Retina (tissue), 1 donor: ENCODE measurements at regions not wholly inside any gene's neighbourhood (a gene's known extent, or its start where the extent isn't known, plus 50 kb on each side); places are given as distances from the start of the nearest gene placed in this dataset.
"Not testable (repeated sequence)": the region's sequence is repeated elsewhere in the genome, so short reads cannot be mapped to it uniquely, and the experiment has no call there.

Source experiments
- DNase-seq: peaks from one replicate; pipeline ENCODE4 v3.0.0-alpha.2; 2016

DNA sequence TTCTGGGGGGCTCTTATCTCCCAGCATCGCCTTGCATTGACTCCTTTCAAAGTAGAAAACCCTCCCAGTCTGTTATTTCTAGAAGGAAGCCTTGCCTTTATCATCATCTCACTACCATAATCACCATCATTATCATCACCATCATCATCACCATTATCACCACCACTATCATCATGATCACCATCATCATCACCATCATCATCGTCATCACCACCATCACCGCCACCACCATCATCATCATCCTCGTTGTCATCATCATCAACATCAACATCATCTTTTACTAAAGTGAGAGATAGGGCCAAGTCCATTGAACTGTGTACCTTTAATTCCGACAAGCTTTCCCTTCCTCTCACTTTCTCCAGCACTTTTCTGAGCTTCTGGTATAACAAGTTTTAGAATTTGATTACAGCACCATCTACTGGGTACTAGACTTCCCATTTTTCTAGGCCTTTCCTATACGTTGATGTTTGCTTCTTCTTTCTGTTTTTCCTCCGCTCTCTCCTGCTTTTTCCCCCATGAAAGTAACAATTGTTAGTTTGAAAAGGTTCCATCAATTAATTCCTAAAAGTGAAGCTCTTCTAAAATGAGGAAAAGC lies 226.4 kb downstream of the BUB3 start:
- peak; percentile 39 for DNase-seq

DNA sequence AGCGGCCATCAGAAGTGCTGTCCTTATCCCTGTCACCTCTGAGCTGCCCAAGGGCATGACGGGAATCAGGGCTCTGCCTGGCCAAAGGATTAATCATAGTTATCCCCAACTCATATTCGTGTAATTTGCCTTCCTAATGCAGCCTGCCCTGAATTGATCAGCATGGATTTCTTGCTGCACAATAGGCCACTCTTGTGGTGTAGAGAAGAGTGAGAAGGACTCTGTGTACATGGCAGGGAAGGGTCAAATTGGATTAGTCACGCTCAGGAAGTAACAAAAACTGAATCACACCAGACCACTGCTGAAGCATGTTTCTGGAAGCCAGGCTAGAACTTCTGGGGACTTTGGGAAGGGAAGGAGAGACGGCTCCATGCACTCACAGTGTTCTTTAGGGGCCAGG lies 227.0 kb downstream of the BUB3 start:
- peak; percentile 52 for DNase-seq

DNA sequence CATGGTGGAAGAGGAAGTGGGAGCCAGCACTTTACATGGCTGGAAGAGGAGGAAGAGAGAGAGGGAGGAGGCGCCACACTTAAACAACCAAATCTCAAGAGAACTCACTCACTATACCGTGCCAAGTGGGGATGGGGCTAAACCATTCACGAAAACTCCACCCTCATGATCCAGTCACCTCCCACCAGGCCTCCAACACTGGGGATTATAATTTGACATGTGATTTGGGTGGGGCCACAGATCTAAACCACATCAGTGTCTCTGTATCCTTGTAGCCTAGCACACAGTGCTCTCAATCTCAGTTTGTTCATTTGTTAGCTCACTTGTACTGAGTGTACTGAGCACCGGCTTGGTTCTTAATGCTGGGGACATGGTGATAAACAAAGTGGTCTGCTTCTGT lies 228.3 kb downstream of the BUB3 start:
- DNase-seq = no peak

DNA sequence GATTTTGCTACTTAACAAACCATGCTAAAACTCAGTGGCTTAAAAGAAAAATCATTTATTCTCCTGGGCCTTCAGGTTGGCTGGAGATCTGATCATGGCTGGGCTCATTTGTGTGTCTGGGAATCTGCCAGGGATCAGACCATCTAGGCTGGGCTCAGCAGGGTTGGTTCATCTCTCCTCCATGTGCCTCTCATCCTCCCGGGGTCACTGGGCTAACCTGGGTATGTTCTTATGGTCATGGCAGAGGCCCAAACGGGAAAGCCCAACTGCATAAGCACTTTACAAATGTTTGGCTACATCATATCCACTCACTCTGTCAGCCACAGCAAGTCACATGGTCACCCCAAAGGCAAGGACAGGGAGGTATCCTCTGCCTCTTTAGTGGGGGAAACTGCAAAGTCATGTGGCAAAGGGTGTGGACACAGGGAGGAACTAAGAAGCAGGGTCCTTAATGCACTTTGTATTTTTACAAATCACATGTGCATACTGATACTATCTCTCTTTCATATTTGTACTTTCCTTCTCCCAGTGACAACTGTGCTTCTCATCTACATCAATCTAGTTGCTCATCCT lies 231.4 kb downstream of the BUB3 start:
- DNase-seq = no peak

DNA sequence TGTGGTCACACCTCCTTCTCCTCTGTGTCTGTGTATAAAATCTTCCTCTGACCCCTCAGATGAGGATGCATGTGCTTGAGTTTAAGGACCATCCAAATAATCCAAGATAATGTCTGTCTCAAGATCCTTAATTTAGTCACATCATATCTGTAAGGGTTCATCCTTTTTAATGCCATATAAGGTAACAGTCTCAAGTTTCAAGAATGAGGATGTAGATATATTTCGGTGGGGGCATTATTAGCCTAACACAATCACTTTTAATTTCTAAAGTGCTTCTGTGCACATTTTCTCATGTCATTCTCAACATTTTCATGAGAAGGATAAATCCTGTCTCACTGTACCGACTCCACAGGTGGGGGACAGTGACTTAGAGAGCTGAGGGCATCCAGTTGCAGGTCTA lies 235.3 kb downstream of the BUB3 start:
- no peak for DNase-seq

DNA sequence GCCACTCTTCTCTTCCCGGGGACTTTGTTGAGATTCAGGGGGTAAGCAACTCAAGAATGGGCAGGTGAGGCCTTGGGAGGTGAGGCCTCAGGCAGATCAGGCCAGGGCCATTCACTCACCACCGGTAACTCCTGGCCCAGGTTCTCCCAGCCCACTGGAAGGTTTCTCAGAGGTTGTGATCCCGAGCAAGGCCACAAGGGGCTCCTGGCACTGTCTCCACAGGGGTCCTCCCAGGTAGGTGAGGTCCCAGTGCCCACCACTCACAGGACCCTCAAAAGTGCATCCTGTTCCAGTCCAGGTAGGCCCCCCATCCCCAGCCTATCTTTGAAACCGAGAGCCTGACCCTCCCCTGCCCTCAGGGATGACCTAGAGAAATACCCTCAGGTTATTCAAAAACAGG lies 236.1 kb downstream of the BUB3 start:
- DNase-seq = no peak

DNA sequence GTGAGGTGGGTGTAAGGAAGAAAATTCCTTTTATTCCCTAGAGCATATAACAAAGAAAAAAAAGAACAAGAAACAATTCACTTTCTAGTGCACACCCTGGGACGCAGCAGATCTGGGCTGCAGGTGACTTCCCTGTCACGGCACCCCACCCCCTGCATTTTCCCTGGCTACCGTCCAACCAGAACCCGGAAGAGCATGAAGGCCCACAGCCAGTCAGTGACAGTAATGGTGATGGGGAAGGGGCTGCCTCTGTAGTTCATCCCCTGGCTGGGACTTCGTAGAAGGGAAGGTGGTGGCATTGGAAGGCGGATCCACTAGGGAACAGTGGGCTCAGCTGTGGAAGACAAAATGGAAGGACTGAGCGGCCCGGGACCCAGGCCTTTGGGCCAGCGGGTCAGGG lies 236.7 kb downstream of the BUB3 start:
- DNase-seq = no peak

DNA sequence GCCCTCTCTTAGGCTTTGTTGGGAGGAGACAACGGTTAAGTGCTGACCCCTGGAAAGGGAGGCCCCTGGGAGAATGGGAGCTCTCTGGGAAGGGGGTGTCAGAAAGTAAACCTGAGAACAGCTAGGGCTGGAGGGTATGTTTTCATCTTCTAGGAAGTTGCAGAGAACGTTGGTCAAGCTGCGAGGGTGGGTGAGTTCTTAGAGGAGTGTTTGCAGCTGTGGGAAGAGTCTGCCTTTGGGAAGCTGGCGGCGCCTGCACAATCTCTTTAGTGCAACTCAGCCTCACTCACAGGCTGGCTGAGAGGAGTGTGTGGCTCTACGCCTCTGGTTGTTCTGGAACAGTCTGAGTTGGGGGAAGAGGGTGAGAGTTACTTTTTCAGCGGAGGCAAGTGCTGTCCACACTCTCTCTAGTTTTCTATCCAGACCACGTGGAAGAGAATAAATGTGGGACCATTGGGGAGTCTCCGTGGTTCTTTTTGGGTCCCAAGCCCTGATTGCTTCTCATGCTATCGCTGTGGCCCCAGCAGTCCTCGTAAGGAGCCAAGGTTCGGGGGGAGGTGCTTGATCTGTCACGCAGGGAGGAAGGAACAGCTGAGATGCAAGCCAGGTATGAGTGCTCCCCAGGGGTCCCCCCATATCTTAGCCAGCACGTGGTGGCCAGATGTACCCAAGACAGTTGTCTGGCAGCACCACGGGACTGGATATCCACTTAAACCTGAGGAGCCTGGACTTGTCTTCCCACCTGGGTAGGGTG lies 237.2 kb downstream of the BUB3 start:
- DNase-seq = no peak

DNA sequence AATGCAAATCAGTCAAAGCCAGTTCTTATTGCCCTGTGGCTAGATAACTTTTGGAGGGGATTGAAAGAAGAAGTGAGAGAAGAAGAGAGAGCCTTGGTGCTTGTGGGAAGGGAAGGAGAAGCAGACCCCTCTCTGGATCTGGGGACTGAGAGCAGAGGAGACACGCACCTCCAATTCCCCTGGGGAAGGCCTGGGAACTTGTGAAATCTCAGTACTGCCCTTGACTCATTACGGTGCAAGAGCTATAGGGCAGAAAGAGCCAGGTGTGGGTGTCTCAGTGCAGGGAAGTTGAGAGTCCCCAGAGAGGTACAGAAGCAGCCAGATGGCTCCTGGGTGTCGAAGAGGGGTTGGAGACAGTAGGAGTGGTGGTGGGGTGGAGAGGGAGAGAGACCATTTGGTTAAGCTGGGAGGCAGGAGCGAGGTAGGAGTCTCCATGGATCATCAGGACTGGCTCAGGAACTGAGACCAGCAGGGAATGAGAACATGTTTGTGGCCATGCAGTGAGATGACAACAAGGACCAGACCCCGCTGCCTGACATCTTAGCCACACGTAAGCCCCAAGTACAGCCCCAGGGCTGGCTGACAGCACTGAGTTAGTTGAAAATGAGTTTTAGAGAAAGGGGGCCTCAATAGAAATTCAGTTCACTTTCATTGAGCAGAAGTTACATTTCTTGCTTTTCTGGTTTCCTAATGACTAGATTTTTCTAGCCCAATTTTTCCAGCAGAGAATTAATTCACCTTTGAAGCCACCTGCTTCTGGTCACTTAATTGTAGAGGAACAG lies 238.2 kb downstream of the BUB3 start:
- DNase-seq = no peak

DNA sequence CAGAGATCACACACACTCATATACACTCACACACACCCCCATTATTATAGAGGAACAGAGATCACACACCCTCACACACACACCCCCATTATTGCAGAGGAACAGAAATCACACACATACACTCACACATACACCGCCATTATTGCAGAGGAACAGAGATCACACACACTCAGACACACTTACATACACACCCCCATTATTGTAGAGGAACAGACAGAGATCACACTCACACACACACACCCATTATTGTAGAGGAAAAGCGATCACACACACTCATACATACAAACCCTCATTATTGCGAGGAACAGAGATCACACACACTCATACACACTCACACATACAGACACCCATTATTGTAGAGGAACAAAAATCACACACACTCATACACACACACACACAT lies 239.0 kb downstream of the BUB3 start:
- DNase-seq = no peak

DNA sequence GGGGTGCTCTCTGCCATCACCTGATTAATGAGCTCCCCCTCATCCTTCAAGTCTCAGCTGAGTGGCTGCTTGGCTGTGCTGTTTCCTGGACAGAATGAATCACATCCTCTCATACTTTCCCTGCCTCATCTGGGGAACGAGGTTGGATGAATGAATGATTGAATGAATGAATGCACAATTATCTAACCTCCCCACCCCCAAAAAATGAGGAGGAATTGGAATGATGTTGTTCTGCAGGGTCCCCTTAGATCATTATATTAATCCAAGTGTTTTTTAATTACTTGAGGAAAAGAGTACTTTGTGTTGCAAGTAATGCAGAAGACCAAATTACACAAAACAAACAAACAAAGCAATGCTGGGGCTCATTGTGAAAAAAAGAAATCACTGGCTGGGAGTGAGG lies 240.2 kb downstream of the BUB3 start:
- no peak for DNase-seq

DNA sequence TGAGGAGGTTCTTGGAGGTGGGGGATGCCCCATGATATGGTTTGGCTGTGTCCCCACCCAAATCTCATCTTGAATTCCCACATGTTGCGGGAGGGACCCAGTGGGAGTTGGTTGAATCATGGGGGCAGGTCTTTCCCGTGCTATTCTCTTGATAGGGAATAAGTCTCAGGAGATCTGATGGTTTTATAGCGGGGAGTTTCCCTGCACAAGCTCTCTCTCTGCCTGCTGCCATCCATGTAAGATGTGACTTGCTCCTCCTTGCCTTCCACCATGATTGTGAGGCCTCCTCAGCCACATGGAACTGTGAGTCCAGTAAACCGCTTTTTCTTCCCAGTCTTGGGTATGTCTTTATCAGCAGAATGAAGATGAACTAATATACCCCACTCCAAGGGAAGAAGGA lies 241.0 kb downstream of the BUB3 start:
- not testable (repeated sequence) for DNase-seq

DNA sequence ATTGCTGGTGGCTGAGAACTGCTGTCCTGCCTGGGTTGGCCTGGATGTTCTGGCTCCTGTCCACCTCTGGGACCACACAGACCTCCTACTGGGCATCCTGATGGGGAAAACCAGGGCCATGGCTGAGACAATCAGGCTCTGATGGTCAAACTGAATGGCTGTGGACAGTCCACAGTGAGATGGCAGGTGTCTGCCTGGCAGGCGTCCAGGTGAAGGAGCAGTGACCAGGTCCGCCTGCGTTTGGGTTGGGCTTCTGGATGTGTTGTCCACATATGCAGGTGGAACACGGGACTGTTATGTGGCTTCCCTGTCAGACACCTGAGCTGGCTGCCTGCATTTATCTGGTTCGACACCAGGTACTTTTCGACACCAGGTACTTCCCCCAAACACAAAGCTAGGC lies 241.7 kb downstream of the BUB3 start:
- no peak for DNase-seq

DNA sequence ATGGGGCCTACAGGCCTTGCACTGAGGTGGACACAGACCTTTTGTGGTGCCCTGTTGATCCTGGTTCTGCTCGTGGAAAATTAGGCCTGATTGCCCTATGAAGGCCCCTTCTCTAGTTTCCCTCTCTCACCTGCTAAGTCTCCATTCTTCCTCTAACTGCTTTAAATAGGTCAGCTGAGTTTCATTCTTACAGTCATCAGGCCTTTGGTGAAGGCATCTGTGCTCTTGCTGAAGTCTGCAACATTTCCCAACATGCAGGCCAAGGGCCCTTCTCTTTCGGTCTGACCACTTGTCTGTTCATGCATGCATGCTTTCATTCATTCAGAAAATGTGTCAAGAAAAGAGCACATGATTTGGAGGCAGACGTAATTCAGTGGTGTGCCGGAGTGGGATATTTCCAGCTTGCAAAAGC lies 244.0 kb downstream of the BUB3 start:
- peak; percentile 58 for DNase-seq

DNA sequence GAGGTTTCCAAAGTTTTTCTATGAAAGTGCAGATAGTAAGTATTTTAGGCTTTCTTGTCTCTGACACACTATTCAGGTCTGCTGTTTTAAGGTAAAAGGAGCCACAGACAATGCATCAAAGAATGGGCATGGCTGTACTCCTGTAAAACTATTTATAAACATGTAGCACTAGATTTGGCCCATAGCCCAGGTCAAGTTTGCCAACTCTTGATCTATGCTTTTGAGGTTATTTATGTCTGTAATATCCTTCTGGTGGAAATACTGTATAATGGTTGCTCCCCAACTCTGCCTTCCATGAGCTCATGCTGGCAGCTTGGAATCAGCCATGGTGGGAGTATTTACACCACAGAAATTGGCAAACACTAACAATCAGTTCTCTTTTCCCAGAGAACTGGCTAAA lies 244.6 kb downstream of the BUB3 start:
- DNase-seq = no peak

DNA sequence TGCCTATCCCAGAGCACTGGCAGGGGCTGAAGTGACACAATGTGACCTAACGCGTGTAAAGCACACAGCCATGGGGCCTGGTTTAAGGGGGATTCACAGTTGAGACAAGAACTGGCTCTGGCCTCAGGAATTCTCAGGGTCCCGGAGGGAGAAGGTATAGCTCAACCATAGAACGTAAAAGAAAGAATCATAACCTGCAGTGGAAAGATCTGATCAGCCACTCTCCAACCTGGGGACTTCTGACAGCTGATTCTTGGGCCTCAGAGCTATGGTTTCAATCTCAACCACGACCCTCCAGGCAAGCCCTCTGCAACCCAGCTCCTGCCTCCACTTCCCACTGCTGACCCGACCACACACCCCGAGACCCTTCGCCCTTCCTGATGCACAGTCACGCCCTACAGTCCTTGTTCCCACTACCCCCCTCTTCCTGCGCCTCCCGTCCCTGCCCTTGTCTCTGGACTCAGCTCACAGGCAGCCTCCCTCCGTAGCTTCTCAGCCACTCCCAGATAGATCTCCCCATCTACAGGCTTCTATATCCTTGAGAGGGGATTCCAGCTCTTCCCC lies 245.2 kb downstream of the BUB3 start:
- DNase-seq = no peak

DNA sequence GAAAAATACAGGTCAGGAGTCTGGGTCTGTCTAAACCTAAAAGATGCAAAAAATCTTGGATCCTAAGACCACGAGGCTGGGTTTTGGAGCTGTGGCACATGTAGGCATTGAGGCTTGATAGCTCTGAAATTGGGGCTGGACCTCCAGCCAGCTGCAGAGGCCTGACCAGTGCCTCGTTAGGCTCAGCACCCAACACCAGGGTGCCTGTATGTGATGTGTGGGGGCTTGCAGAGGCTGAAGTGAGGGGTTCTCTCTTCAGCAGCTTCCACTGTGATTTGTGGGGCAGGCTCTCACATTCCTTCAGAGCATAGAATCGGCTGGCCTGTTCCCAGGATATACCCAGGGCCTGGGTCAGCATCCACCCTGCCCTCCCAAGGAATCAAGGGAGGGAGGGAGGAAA lies 247.8 kb downstream of the BUB3 start:
- no peak for DNase-seq

DNA sequence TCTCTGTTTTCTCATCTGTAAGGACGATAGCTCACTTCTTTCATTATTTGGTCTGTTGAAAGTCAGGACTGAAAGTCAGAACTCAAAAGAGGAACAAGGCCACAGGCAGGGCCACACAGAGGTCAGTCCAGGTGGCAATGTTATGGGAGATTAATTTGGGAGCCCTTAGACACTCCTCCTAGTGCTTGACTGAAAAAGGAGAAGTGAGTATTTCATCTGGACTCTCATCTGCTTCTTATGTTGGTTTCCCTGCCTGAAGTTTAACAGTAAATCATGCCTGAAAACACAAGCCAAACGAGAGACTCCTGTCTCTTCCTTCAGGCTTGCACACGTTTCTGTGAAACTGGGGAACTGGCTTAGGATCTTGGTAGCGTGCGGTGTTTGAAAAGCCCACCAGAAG lies 248.5 kb downstream of the BUB3 start:
- DNase-seq = no peak

DNA sequence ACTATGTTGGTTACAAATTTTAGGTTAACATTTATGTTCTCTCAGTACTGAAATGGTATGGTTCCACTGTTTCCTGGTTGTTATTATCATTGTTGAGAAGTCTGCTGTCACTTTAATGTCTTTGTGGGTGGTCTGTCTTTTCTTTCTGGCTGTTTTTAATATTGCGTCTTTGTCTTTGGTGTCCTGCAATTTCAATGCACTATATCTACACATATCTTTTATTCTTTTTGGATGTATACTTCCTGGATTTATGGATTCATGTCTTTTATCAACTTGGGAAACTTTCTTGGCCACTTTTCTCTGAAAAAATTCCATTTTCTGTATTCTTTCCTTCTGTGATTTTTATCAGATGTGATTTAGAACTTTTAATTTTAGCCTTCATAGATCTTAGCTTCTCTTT lies 250.2 kb downstream of the BUB3 start:
- no peak for DNase-seq

DNA sequence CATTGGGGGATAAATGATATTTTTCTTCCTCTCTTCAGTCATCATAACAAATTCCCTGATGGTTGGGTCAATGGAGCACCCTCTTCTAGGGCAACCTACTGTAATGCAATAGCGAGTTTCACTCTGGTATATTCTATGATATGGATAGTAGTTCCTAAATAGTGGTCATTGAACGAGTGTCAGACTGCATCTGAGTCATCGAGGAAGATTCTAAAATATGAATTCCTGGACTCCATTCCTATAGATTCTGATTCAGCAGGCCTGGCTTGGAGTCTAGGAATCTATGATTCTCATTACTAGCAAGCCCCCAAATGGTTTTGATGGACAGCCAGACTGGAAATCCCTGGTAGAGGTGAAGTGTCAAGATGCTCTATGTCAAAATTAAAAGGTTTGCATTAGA lies 254.5 kb downstream of the BUB3 start:
- DNase-seq = no peak

DNA sequence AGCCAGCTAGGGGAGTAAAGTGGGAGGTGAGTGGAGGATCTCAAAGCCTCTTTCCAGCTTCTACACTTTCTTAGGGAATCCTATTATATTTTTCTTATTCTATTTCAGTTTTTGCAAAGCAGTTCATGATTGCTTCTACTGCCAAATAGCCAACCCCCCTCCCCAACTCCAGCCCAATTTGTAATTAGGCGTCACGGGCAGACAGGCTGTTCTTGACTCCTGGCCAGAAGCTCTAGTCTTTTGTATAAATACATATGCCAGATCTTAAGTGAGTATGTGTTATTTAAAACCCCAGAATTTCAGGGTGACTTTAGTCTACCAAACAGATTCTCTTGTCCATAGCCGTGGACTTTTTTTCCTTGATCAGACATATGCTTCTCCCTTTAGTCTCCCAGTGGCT lies 255.2 kb downstream of the BUB3 start:
- no peak for DNase-seq

DNA sequence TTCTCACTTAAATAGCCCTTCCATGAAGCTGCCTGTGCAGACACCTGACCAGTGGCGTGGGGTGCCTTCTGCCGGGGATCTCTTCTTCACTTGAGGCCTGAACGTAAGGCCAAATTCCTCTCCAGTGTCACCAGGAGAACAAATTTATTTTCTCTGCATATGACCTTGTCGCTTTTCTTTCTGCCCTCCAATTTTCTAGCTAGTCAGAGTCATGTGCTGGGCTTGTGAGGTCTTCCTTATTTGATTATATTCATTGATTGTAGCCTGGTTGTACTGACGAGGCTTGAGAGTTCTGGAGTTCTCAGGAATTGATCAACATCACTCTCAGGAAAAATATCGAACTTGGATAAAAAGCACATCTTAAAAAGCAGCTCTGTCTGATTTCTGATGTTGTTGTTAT lies 255.7 kb downstream of the BUB3 start:
- no peak for DNase-seq

DNA sequence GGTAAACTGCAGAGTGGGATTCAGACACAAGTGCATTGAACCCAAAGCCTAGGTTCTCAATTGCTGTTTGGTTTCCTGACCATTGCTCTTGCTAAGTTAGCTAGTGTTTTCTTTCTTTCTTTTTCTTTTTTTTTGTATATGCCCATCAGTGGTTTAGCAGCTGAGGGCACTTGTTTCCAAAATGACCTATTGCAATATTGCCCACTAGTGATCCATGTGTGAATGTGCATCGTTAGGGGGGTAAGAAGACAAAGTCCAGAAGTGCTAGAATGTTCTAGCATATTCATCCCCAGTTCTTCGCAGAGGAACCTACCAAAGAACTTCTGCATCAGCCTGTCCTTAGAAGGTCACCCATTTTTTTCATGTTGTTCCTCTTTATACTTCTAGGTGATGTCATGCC lies 252.8 kb upstream of the GPR26 start:
- DNase-seq = no peak

DNA sequence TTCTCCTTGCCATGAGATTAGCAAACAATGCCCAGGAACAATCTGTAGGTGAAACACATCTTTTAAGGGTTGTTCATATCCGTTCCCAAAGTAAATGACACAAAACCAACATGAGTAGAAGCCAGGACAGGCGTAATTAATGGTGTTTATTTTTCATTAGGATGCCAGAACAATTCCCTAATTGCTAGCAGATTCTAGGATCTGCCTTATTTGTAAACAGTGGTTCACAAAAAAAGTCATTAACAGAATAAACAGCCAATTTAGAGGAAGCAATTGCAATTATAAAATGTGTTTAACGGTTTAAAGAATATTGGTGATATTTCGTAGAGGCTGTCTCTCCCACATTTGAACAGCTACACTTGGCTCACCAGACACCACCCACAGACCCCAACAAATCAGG lies 250.6 kb upstream of the GPR26 start:
- DNase-seq = no peak
